Left colon (tissue), 2 donors: ENCODE measurements at regions not wholly inside any gene's neighbourhood (a gene's known extent, or its start where the extent isn't known, plus 50 kb on each side); places are given as distances from the start of the nearest gene placed in this dataset.

Source experiments
- ATAC-seq: fragments of 200-7000 bp; cut with Tn5 transposase; one replicate; pipeline ENCODE4 v1.9.1; 2020; ENCODE audit warnings: mild to moderate bottlenecking, moderate library complexity
- DNase-seq, 2 donors: peaks; one replicate each; pipeline ENCODE4 v3.0.0-alpha.2; 2020
- intact Hi-C, 2 donors: fragments of 100-400 bp; cut with DNase I in 1 of 2; cut with micrococcal nuclease in 1 of 2; formaldehyde crosslinking; loops; one replicate each; pipeline versions ENCODE4 v1.11.2 to v1.14.0; 2022; cut with DNase I, micrococcal nuclease
- donor health status: DM: no; HTN: no; CAD: no.
- donor health status: DM: yes; HTN: yes; CAD: no.

- no peak for DNase-seq
- intact Hi-C loops = no loop called here
- ATAC-seq = no peak
Measured at GRCh38 chr5:4907571-4907970, 232.6 kb upstream of the ADAMTS16 start.

GRCh38 chr5:4909086-4909485 is 231.0 kb upstream of the ADAMTS16 start:
- intact Hi-C loops = no loop called here
- DNase-seq = no peak
- ATAC-seq = no peak

GRCh38 chr5:4911646-4912403 is 228.3 kb upstream of the ADAMTS16 start:
- DNase-seq (no peak), ATAC-seq (no peak)
- intact Hi-C loops = no loop called here

- ATAC-seq (no peak), DNase-seq (no peak)
- intact Hi-C loops = no loop called here
Measured at GRCh38 chr5:4921929-4922328, 218.2 kb upstream of the ADAMTS16 start.

- intact Hi-C loops = no loop called here
- ATAC-seq (no peak), DNase-seq (no peak)
Measured at GRCh38 chr5:4924577-4924976, 215.6 kb upstream of the ADAMTS16 start.

GRCh38 chr5:4927097-4927496 is 213.0 kb upstream of the ADAMTS16 start:
- ATAC-seq (no peak), DNase-seq (no peak)
- intact Hi-C loops = no loop called here

- ATAC-seq (no peak), DNase-seq (no peak)
- intact Hi-C loops = no loop called here
Measured at GRCh38 chr5:4928409-4928808, 211.7 kb upstream of the ADAMTS16 start.

- intact Hi-C loops = no loop called here
- DNase-seq (no peak), ATAC-seq (no peak)
Measured at GRCh38 chr5:4929092-4929655, 211.0 kb upstream of the ADAMTS16 start.

GRCh38 chr5:4939042-4939781 is 200.9 kb upstream of the ADAMTS16 start:
- intact Hi-C loops = no loop called here
- no peak for DNase-seq
- no peak for ATAC-seq

GRCh38 chr5:4941161-4941560 is 199.0 kb upstream of the ADAMTS16 start:
- intact Hi-C loops = loop anchor here in 1 of 2 donors (5.0 kb wide), 1 partner anchor 64 kb away; no protein-coding TSS in a partner anchor
- no peak for ATAC-seq
- DNase-seq = no peak

- DNase-seq (no peak), ATAC-seq (no peak)
- intact Hi-C loops = loop anchor here in 1 of 2 donors (5.0 kb wide), 1 partner anchor 65 kb away; no protein-coding TSS in a partner anchor
Measured at GRCh38 chr5:4941957-4942830, 197.9 kb upstream of the ADAMTS16 start.

GRCh38 chr5:4942831-4943178 is 197.3 kb upstream of the ADAMTS16 start:
- DNase-seq (no peak), ATAC-seq (no peak)
- intact Hi-C loops = loop anchor here in 1 of 2 donors (5.0 kb wide), 1 partner anchor 66 kb away; no protein-coding TSS in a partner anchor

- intact Hi-C loops = no loop called here
- ATAC-seq (no peak), DNase-seq (no peak)
Measured at GRCh38 chr5:4945296-4945695, 194.8 kb upstream of the ADAMTS16 start.

- ATAC-seq = no peak
- DNase-seq = no peak
- intact Hi-C loops = no loop called here
Measured at GRCh38 chr5:4947106-4947505, 193.0 kb upstream of the ADAMTS16 start.

- intact Hi-C loops = no loop called here
- ATAC-seq (no peak), DNase-seq (no peak)
Measured at GRCh38 chr5:4947893-4948536, 192.1 kb upstream of the ADAMTS16 start.

GRCh38 chr5:4949108-4949507 is 191.0 kb upstream of the ADAMTS16 start:
- intact Hi-C loops = no loop called here
- DNase-seq (no peak), ATAC-seq (no peak)

GRCh38 chr5:4953576-4953975 is 186.6 kb upstream of the ADAMTS16 start:
- no peak for ATAC-seq
- intact Hi-C loops = no loop called here
- no peak for DNase-seq

GRCh38 chr5:4954048-4954447 is 186.1 kb upstream of the ADAMTS16 start:
- DNase-seq = no peak
- ATAC-seq = no peak
- intact Hi-C loops = no loop called here

- no peak for DNase-seq
- ATAC-seq = no peak
- intact Hi-C loops = no loop called here
Measured at GRCh38 chr5:4963265-4963664, 176.9 kb upstream of the ADAMTS16 start.
